Stimulated activated CD4-positive, alpha-beta T cell treated with anti-CD3 and anti-CD28 coated beads, Interleukin-2, amount 100 ng/mL, for 48 hours (primary cell): ENCODE measurements at regions not wholly inside any gene's neighbourhood (a gene's known extent, or its start where the extent isn't known, plus 50 kb on each side); places are given as distances from the start of the nearest gene placed in this dataset.
"Not testable (repeated sequence)": the region's sequence is repeated elsewhere in the genome, so short reads cannot be mapped to it uniquely, and the experiment has no call there.

ENCODE experiments used
- DNase-seq, 2 donors: peaks; one replicate each; pipeline ENCODE4 v3.0.0-alpha.2; 2020

DNA sequence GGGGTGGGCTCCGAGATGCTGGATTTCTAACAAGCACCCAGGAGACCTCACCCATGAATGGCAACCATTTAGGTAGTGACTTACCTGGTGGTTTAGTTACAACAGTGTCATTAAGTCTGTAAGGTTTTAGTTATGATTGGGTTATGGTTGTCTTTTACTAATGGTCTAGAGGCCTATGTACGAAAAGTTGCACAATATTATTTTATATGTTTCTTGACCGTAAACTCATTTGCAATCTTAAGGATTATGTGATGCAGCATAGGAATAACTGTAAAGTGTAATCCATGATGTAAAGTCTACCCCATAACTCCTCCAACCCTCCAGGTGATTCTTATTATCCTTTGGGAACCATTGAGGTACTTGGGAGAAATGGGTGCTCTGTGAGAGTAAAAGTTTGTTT, 155.4 kb upstream of the ZEB2 start:
- no peak for DNase-seq

GRCh38 chr2:144674071-144674470, 154.2 kb upstream of the ZEB2 start:
- no peak for DNase-seq

GRCh38 chr2:144673456-144673855, 153.5 kb upstream of the ZEB2 start:
- DNase-seq = no peak

DNA sequence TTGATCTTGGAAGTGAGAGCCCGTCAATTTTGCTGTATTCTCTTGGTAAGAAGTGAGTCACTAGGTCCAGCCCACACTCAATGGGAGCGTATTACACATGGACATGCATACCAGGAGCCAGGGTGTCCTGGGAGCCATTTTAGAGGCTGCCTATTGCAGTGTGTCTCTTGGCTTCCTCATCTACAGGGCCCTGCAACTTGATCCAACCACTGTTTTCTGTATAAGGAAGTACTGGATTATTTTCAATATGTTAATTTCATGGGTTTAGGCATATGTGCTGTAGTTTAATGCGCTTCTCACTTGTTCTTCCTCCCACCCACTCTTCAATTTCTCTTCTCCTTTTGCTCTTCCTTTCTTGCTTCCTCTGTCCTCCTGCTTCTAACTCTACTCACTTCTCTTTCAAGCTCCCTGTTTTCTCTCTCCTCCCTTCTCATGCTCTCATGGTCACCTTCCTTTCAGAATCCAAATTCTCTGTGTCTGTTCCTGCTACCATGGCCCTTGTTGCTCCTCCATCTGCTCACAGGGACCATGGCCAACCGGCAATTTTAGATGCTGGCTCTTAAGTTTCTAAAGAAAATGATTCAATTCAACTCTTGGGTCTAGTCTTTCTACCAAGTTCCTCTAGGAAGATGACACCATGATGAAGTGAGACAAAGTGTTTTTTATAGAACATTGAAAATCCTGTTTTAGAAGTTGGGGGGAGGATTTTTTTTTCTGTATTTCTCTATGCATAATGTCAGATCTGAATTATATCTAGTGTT, 152.0 kb upstream of the ZEB2 start:
- no peak for DNase-seq

DNA sequence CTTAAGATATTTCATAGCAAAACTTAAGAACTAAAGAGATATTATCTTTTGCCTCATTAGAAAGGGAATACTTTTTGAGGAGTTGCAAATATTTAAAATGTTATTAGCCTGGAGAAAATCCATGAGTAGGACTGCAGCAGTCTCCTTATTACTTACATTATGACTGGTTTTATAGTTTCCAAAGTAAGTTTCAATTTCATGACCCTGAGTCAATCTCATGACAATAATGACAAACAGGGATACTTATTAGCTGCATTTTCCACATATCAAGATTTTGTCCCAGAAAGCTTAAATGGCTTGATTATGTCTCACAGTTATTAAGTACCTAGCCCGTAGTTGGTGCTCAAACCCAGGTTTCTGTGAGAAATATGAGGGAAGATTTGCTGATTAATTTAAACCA, 150.8 kb upstream of the ZEB2 start:
- no peak for DNase-seq

DNA sequence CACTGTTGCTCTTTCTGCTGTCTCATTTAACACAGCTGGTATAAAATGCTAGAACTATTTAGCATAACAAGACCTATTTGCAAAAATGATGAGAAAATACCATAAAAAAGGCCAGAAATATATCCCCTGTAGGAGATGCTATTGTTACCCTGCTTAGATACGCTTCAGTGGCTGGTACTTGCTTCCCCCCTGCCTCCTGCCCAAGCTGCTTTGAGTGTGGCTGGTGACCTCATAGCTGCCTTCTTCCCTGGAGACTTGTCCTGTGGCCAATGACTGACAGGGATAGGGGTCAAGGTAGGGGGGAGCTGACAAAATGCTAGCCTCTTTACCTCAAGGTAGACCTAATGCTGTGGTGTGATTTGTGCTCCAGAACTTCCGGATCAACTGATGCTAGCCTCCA, 150.2 kb upstream of the ZEB2 start:
- DNase-seq = no peak

DNA sequence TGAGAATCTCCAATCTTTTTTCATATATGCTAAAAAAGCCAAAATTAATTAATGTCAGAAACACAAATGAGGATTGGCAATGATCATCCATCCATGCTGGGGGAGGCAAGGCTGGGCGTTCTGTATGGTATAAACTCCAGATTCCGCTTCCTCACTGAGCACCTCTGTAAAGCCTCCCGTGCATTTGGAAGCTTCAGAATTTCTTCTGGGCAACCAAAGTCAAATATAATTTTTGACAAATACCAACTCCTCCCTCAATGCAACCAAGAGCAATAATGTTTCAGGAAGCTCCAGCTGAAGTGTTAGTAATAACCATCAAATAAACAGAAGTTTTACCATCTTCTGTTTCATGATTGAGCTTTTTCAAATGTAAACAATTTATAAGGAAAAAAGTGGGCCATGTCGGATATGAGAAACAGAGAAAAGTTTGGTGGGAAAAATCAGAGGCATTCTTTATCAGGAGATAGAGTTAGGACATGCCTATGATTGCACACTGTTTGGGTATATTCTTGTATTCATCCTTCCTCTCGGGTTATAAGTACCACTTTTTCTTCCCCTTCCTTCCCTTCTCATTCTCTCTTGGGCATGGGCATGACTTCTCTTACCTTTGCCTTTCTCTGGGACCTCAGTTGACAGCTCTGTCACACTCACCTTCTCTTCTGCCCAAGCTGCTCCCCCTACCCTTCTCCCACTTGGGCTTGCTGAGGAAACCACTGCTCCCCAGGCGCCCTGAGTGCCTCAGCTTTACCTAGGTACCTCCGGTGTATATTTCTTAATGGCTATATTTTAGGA, 149.5 kb upstream of the ZEB2 start:
- no peak for DNase-seq

DNA sequence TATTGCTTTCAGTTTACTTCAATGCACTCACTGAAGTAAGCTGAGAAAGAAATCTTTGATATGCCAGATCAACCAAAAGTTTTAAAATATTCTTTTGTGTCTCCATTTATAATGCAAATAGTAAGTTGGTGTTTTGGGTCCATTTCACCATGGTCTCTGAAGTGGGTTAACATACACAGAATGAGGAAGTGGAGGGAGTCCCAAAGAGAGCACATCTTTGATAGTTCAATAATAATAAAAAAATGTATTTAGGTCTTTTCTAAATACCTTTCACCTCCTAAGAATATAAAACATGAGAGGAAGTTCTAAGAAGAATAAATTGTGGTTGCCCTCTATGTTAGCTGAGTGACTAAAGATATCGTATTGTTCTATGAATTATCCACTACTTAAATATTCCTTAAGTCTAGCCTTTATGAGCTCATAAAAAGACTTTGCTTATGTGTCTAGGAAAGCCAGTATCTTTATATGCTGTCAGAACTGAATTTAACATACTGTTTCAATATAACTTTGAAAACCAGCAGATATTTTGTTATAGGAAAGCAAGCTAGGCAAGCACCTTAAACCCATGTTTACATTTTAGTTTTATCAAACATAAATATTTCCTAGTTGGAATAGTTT, 148.7 kb upstream of the ZEB2 start:
- no peak for DNase-seq

DNA sequence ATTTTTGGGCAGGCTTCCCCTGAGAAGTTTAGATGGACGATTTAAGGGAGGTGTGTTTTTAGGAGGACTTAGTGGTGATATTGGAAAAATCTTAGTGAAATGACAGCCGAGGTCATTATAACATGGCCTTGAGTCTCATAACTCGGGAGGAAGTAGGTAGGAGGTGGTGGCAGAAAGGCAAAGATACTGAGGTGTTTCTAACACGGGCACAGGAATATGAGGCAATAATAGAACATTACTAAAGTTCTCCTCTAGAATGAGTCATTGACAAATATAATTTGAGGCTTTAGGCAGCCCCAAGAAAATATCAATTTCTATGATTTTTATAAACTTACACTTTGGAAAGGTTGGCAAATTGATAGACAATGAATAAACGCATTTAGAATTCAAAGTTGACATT, 146.1 kb upstream of the ZEB2 start:
- no peak for DNase-seq

GRCh38 chr2:144663207-144663606, 143.3 kb upstream of the ZEB2 start:
- no peak for DNase-seq

DNA sequence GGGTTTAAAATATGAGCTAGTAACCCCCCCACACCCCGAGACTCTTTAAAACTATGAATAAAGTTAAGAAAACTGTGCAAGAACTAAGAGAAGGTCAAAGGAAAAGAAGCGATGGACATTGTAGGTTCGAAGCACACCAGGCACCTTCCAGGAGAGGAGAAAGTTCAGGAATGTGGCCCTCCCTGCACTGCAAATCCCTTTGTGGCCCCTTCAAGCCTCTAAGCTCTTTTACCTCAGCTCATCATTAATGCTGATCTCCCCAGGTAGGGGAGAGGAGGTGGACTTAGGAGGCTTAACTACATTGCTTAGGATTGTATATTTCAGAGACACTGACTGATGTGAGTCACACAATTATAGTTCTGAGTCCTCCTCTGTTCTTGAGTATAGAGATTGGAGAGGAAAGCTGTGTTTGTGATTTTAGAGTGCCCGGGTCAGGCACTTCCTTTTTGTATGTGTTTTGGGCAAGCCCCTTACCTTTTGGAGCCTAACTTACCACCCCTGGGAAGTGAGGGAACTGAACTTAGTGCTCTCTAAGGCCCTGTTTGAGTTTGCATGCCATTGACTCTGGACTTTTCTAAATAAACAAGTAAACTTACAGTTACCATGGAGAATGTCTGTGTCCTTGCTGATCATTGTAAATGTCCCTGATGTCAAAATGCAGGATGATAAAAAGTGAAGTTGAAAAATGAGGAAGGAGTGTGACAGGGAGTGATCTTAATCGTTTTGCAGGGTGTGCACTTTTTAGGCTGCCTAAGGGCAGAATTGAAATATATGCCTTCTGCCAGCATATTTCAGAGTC, 140.8 kb upstream of the ZEB2 start:
- no peak for DNase-seq

GRCh38 chr2:144659731-144660275, 139.9 kb upstream of the ZEB2 start:
- peak in 1 of 2 donors; percentile 6 for DNase-seq

- DNase-seq = no peak
Measured at GRCh38 chr2:144654523-144654922, 134.6 kb upstream of the ZEB2 start.

DNA sequence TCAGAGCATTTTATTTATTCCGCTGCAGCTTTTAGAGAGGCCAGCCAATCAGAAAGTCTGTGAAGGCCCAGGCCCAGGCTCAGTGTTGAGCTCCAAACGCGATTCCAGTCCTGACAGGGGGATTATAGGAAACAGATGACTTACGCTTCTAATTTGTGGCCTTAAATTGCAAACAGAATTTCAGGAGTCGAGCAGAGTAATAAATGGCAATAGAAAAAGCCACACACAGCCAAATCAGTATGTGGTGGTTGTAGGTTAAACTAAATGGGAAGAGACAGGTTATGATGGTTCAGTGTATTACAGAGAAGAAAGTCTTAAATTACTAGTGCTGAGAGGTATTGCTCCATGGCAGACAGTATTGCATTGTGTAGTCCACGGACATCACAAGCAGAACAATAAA, 131.0 kb upstream of the ZEB2 start:
- no peak for DNase-seq

DNA sequence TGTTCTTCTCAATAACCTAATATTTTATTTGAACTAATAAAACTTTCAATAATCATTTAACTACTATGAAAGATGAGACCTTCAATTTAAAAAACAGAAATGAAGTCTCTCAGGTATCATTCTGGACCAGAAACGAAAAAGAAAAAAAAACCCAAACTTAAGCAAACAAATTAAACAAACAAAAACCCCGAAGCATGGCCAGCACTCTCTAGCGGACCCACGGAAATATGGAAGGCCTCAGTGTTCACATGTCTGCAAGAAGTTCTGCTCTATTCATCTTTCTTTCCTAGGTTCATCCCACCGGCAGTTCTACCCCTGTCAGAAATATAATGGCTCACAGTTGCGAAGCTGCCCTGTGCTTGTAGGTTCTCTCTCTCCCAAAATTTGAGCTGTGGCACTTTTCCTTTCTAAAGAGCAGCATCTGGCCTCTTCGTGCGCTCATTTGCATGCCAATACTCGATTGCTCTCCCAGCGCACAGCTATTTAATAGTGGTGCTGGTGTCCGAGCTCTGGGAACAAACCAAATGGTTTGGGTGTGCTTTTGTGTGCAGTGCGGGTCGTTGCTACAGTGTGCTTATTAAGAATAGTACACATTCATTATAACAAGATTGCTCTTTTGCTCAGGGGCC, 129.0 kb upstream of the ZEB2 start:
- no peak for DNase-seq

DNA sequence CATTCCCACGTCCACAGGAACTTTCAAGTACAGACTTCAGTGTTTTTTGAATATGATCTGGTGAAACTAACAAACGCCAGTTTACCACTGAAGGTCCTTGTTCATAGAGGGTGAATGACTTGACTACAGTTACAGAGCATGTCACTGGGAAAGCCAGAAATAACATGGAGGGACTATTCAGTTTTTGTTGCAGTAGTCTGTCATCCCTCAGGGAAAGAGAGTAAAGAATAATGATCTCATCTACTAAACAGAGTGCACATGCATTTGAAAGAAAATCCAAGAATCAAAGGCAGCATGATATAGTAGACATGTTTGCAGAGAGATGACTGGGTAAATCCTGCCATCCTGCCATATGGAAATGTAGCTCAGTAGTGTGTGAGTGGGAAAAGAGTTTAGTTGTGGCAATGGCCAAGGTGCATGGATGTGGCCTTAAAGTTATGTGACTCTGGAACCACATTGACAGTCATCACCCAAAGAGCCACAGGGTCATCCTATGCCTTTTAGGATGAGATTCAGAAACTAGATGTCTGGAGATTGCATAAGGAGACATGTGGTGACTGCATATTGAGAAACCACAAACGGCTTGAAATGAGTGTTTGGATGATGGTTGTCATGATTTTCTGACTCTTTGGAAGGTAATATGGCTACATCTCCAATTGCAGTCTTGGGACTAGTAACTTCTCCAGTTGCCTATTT, 125.3 kb upstream of the ZEB2 start:
- no peak for DNase-seq

DNA sequence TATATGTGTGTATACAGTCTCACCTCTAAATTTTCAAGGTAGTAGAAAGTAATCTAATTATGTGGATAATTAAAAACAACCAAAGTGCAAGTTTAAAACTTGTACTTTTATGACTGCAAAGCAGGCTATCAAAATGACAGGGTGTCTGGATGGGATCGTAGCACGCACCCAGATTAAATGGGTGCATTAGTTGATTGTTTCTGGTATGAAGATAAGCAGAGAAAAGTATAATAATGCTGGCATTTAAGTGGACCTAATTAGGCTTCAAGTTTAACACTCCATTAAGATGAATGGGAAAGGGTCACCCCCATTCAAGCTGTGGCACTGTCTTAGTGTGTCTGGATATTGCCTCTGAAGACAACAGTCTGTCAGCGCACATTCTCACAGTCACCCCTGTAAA, 124.6 kb upstream of the ZEB2 start:
- DNase-seq = no peak

GRCh38 chr2:144643537-144644336, 123.8 kb upstream of the ZEB2 start:
- DNase-seq = no peak

GRCh38 chr2:144642856-144643255, 122.9 kb upstream of the ZEB2 start:
- no peak for DNase-seq

GRCh38 chr2:144642131-144642530, 122.2 kb upstream of the ZEB2 start:
- DNase-seq = no peak

- not testable (repeated sequence) for DNase-seq
Measured at GRCh38 chr2:144638250-144638649, 118.3 kb upstream of the ZEB2 start.
